Smooth muscle cell (in vitro differentiated cells): ENCODE measurements at regions not wholly inside any gene's neighbourhood (a gene's known extent, or its start where the extent isn't known, plus 50 kb on each side); places are given as distances from the start of the nearest gene placed in this dataset.

Experiments
- DNase-seq: peaks from one replicate; lab custom pipeline; 2025; ENCODE audit not compliant: unreplicated experiment; lab: John Stamatoyannopoulos, UW
- H2AFZ ChIP-seq: fragments of 200-600 bp; sonication (generic); 2 replicates; pipeline ENCODE4 v1.6.0; 2016; ENCODE audit warnings: antibody characterized with exemption, low read depth, mild to moderate bottlenecking
- H3F3A ChIP-seq: fragments of 200-600 bp; sonication (generic); 2 replicates; pipeline ENCODE4 v1.6.0; 2017; ENCODE audit warnings: antibody characterized with exemption, low read depth
- H3K27ac ChIP-seq: fragments of 200-600 bp; sonication (generic); 2 replicates; pipeline ENCODE4 v1.5.1; 2016; ENCODE audit warnings: low read depth, mild to moderate bottlenecking
- H3K27me3 ChIP-seq: fragments of 200-600 bp; sonication (generic); 2 replicates; pipeline ENCODE4 v1.6.1; 2016; ENCODE audit warnings: low read depth, mild to moderate bottlenecking
- H3K36me3 ChIP-seq: fragments of 200-600 bp; sonication (generic); 2 replicates; pipeline ENCODE4 v1.5.1; 2016; ENCODE audit warnings: low read depth
- H3K4me1 ChIP-seq: fragments of 200-600 bp; sonication (generic); 2 replicates; pipeline ENCODE4 v1.5.1; 2016; ENCODE audit warnings: low read depth
- H3K4me2 ChIP-seq: fragments of 200-600 bp; sonication (generic); 2 replicates; pipeline ENCODE4 v1.6.0; 2016; ENCODE audit warnings: mild to moderate bottlenecking
- H3K4me3 ChIP-seq: fragments of 200-600 bp; sonication (generic); 2 replicates; pipeline ENCODE4 v1.5.1; 2016; ENCODE audit warnings: mild to moderate bottlenecking
- H3K79me2 ChIP-seq: fragments of 200-600 bp; sonication (generic); 2 replicates; pipeline ENCODE4 v1.6.0; 2016; ENCODE audit warnings: low read depth, mild to moderate bottlenecking
- H3K9ac ChIP-seq: fragments of 200-600 bp; sonication (generic); 2 replicates; pipeline ENCODE4 v1.6.0; 2016; ENCODE audit warnings: low read depth
- H3K9me3 ChIP-seq: fragments of 200-600 bp; sonication (generic); replicated peaks from 2 replicates; pipeline ENCODE4 v1.5.1; 2016; ENCODE audit warnings: low read depth
- H4K20me1 ChIP-seq: fragments of 200-600 bp; sonication (generic); 2 replicates; pipeline ENCODE4 v1.6.0; 2016; ENCODE audit warnings: low read depth
- CTCF ChIP-seq: fragments of 200-600 bp; sonication (generic); IDR thresholded peaks from 2 replicates; pipeline ENCODE4 v1.5.1; 2017; ENCODE audit warnings: borderline replicate concordance, mild to moderate bottlenecking, antibody characterized with exemption; ENCODE audit not compliant: insufficient read depth, poor library complexity, severe bottlenecking
- WGBS: methylation state at CpG from one replicate; pipeline ENCODE4 v1.1.7; 2016; ENCODE audit warnings: low lambda C conversion rate; 5-methylcytosine and 5-hydroxymethylcytosine counted together

DNA sequence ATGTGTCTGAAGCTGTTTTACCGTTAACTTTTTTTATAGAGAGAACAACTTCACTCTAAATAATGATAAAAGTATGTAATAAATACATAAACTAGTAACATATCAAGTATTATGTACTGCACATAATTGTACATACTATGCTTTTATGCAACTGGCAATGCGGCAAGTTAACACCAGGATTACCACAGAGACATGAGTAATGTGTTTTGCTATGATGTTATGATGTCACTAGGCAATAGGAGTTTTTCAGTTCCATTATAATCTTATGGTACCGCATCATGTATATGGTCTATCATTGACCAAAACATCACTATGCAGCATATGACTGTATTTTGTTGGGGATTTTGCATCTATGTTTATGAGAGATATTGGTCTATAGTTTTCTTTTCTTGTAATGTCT lies 326.4 kb upstream of the TARS1 start:
- no peak for TF ChIP-seq CTCF
- H3K4me2 ChIP-seq, result no peak overlapping the region
- no peaks in the 10 kb centered on the region for H3K4me1 ChIP-seq
- no peaks in the 10 kb centered on the region for H4K20me1 ChIP-seq
- H3K9me3 ChIP-seq, result no peaks in the 10 kb centered on the region
- H3K79me2 ChIP-seq, result no peaks in the 10 kb centered on the region
- no peak overlapping the region for H2AFZ ChIP-seq
- H3F3A ChIP-seq, result no peaks in the 10 kb centered on the region
- H3K27ac ChIP-seq, result no peak overlapping the region
- H3K36me3 ChIP-seq, result no peaks in the 10 kb centered on the region
- DNase-seq, result no peak
- H3K27me3 ChIP-seq, result no peaks in the 10 kb centered on the region
- WGBS, result 76% methylated on average over 3 of the region's 3 CpGs
- no peak overlapping the region for H3K4me3 ChIP-seq
- H3K9ac ChIP-seq, result no peak overlapping the region

GRCh38 chr5:33115467-33115866 lies 325.3 kb upstream of the TARS1 start:
- no peaks in the 10 kb centered on the region for H3K79me2 ChIP-seq
- H2AFZ ChIP-seq, result no peak overlapping the region
- no peak for DNase-seq
- TF ChIP-seq CTCF, result no peak
- H3K4me1 ChIP-seq, result no peaks in the 10 kb centered on the region
- no peaks in the 10 kb centered on the region for H3K27me3 ChIP-seq
- no peak overlapping the region for H3K27ac ChIP-seq
- H3K36me3 ChIP-seq, result no peaks in the 10 kb centered on the region
- H3K4me2 ChIP-seq, result no peak overlapping the region
- H3K4me3 ChIP-seq, result no peak overlapping the region
- no peaks in the 10 kb centered on the region for H4K20me1 ChIP-seq
- WGBS, result 92% methylated on average over 4 of the region's 4 CpGs
- H3F3A ChIP-seq, result no peaks in the 10 kb centered on the region
- no peak overlapping the region for H3K9ac ChIP-seq
- no peaks in the 10 kb centered on the region for H3K9me3 ChIP-seq

- Histone ChIP-seq H3K9ac (no peak overlapping the region), H3K9me3 (no peaks in the 10 kb centered on the region), H4K20me1 (no peaks in the 10 kb centered on the region), H3F3A (no peaks in the 10 kb centered on the region), H3K27me3 (no peaks in the 10 kb centered on the region), H3K4me1 (no peaks in the 10 kb centered on the region), H3K4me2 (no peak overlapping the region), H3K36me3 (no peaks in the 10 kb centered on the region), H3K27ac (no peak overlapping the region), H3K4me3 (no peak overlapping the region), H3K79me2 (no peaks in the 10 kb centered on the region), H2AFZ (no peak overlapping the region)
- 74% methylated on average over 1 of the region's 1 CpG for WGBS
- no peak for DNase-seq
- no peak for TF ChIP-seq CTCF
Measured at GRCh38 chr5:33118761-33119415, 321.9 kb upstream of the TARS1 start.

GRCh38 chr5:33120671-33121070 lies 320.1 kb upstream of the TARS1 start:
- no peaks in the 10 kb centered on the region for H3K27me3 ChIP-seq
- H2AFZ ChIP-seq, result no peak overlapping the region
- no peaks in the 10 kb centered on the region for H3K9me3 ChIP-seq
- DNase-seq, result no peak
- no peak overlapping the region for H3K27ac ChIP-seq
- H3F3A ChIP-seq, result no peaks in the 10 kb centered on the region
- no peaks in the 10 kb centered on the region for H3K36me3 ChIP-seq
- TF ChIP-seq CTCF, result no peak
- H3K4me1 ChIP-seq, result no peaks in the 10 kb centered on the region
- no peak overlapping the region for H3K9ac ChIP-seq
- no peaks in the 10 kb centered on the region for H4K20me1 ChIP-seq
- H3K4me3 ChIP-seq, result no peak overlapping the region
- WGBS, result 48% methylated on average over 3 of the region's 3 CpGs
- no peaks in the 10 kb centered on the region for H3K79me2 ChIP-seq
- H3K4me2 ChIP-seq, result no peak overlapping the region
